Keratinocyte (primary cell): ENCODE measurements at regions not wholly inside any gene's neighbourhood (a gene's known extent, or its start where the extent isn't known, plus 50 kb on each side); places are given as distances from the start of the nearest gene placed in this dataset.

ENCODE experiments used
- DNase-seq: peaks from one replicate; pipeline ENCODE4 v3.0.0-alpha.2; 2011; ENCODE audit warnings: low read depth, missing footprints, low spot score
- FAIRE-seq: peaks from 2 replicates; lab custom pipeline; 2011; peaks lifted over from hg19 to GRCh38; lab: Jason Lieb, UNC
- H2AFZ ChIP-seq: 2 replicates; pipeline ENCODE4 v1.6.0; 2012; ENCODE audit warnings: low read length, control low read depth, inconsistent platforms; ENCODE audit not compliant: control insufficient read depth
- H3K27ac ChIP-seq: 2 replicates; pipeline ENCODE4 v1.5.1; 2011; ENCODE audit warnings: low read length; ENCODE audit not compliant: control insufficient read depth, insufficient read depth
- H3K27me3 ChIP-seq: 3 replicates; pipeline ENCODE4 v1.6.0; 2011; ENCODE audit warnings: low read length; ENCODE audit not compliant: control insufficient read depth, insufficient read depth; ENCODE audit errors: extremely low read depth
- H3K36me3 ChIP-seq, 2 experiments: 2 replicates in 1 of 2; 3 replicates in 1 of 2; pipeline ENCODE4 v1.5.1; 2011; ENCODE audit warnings: low read length in 2 of 2, mild to moderate bottlenecking in 1 of 2; ENCODE audit not compliant: control insufficient read depth in 2 of 2, insufficient read depth in 2 of 2; ENCODE audit errors: extremely low read depth in 1 of 2
- H3K4me1 ChIP-seq: 3 replicates; pipeline ENCODE4 v1.5.1; 2011; ENCODE audit warnings: low read length; ENCODE audit not compliant: control insufficient read depth, insufficient read depth; ENCODE audit errors: extremely low read depth
- H3K4me2 ChIP-seq: 3 replicates; pipeline ENCODE4 v1.6.0; 2011; ENCODE audit warnings: low read depth, low read length; ENCODE audit not compliant: control insufficient read depth, insufficient read depth; ENCODE audit errors: extremely low read depth
- H3K4me3 ChIP-seq, 3 experiments: fragments of 200-600 bp in 1 of 3; sonication (generic) in 1 of 3; 2 replicates in 2 of 3; 3 replicates in 1 of 3; pipeline ENCODE4 v1.5.1; 2011 to 2016; ENCODE audit warnings: low read length in 3 of 3, mild to moderate bottlenecking in 3 of 3, control low read depth in 2 of 3, inconsistent platforms in 1 of 3, low read depth in 1 of 3, mixed read lengths in 1 of 3, mixed run types in 1 of 3, moderate library complexity in 1 of 3; ENCODE audit not compliant: control insufficient read depth in 2 of 3, insufficient read depth in 2 of 3; ENCODE audit errors: extremely low read depth in 1 of 3
- H3K79me2 ChIP-seq: 2 replicates; pipeline ENCODE4 v1.6.0; 2012; ENCODE audit warnings: low read length; ENCODE audit not compliant: control insufficient read depth, insufficient read depth
- H3K9ac ChIP-seq: 3 replicates; pipeline ENCODE4 v1.6.0; 2011; ENCODE audit warnings: low read length; ENCODE audit not compliant: control insufficient read depth, insufficient read depth; ENCODE audit errors: extremely low read depth
- H3K9me1 ChIP-seq: 3 replicates; pipeline ENCODE4 v1.6.0; 2011; ENCODE audit warnings: low read length; ENCODE audit not compliant: control insufficient read depth, insufficient read depth; ENCODE audit errors: extremely low read depth
- H3K9me3 ChIP-seq: 2 replicates; pipeline ENCODE4 v1.5.1; 2012; ENCODE audit warnings: low read depth, low read length; ENCODE audit not compliant: control insufficient read depth
- H4K20me1 ChIP-seq: 3 replicates; pipeline ENCODE4 v1.6.0; 2011; ENCODE audit warnings: low read length; ENCODE audit not compliant: control insufficient read depth, insufficient read depth; ENCODE audit errors: extremely low read depth
- EZH2 ChIP-seq: IDR thresholded peaks from one replicate; pipeline ENCODE4 v1.6.1; 2012; ENCODE audit warnings: inconsistent platforms, mild to moderate bottlenecking, low read length, moderate library complexity
- dilution Hi-C: fragments of 300-500 bp; cut with MboI; formaldehyde crosslinking; loops from one replicate; pipeline ENCODE4 v1.7.0; 2020; ENCODE audit warnings: low sequenced_read_pairs; ENCODE audit not compliant: extremely low pct_ligation_motif_present
- TF ChIP-seq, protein P1 (sequence below), 3 experiments: IDR thresholded peaks in 1 of 3; conservative IDR thresholded peaks in 1 of 3; optimal IDR thresholded peaks in 1 of 3; 2 replicates in 2 of 3; 3 replicates in 1 of 3; pipeline versions ENCODE3 to v1.5.1; 2011; ENCODE audit warnings: low read length in 3 of 3, mild to moderate bottlenecking in 3 of 3, moderate library complexity in 2 of 3, control low read depth in 1 of 3, inconsistent platforms in 1 of 3; ENCODE audit not compliant: insufficient read depth in 2 of 3; ENCODE audit errors: extremely low read depth in 1 of 3

DNA sequence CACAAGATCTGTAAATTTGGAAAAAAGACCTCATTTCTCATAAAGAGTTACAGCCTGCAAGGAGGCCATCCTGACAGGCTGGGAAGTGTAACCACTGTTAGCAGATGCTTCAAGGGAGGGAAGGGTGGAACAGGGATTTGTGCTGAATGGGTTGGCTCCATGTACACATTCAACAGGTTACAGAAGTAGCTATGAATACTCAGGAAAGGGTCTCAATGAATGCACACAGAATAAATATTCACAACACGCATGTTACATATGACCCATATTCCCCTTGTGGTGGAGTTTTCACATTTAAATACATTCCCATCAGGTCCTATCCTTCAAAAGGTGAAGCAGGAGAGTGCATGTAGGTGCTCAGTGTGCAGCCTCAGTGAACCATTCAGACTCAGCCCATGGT, 316.4 kb upstream of the COBL start:
- Histone ChIP-seq H3K9ac (no peak overlapping the region), H3K27ac (no peak overlapping the region), H3K79me2 (no peaks in the 10 kb centered on the region), H3K4me1 (no peaks in the 10 kb centered on the region), H3K4me3 (no peak overlapping the region), H3K4me2 (no peak overlapping the region), H3K27me3 (no peaks in the 10 kb centered on the region), H3K9me1 (no peaks in the 10 kb centered on the region), H3K9me3 (peaks cover 2% of the 10 kb centered on the region), H4K20me1 (no peaks in the 10 kb centered on the region), H3K36me3 (no peaks in the 10 kb centered on the region), H2AFZ (no peak overlapping the region)
- dilution Hi-C loops: no loop called here
- TF ChIP-seq EZH2: no peak
- TF ChIP-seq, protein P1, sequence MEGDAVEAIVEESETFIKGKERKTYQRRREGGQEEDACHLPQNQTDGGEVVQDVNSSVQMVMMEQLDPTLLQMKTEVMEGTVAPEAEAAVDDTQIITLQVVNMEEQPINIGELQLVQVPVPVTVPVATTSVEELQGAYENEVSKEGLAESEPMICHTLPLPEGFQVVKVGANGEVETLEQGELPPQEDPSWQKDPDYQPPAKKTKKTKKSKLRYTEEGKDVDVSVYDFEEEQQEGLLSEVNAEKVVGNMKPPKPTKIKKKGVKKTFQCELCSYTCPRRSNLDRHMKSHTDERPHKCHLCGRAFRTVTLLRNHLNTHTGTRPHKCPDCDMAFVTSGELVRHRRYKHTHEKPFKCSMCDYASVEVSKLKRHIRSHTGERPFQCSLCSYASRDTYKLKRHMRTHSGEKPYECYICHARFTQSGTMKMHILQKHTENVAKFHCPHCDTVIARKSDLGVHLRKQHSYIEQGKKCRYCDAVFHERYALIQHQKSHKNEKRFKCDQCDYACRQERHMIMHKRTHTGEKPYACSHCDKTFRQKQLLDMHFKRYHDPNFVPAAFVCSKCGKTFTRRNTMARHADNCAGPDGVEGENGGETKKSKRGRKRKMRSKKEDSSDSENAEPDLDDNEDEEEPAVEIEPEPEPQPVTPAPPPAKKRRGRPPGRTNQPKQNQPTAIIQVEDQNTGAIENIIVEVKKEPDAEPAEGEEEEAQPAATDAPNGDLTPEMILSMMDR (optimal IDR thresholded peaks at IDR 0.05 in 1 of 3, IDR thresholded peaks at IDR 0.05 in 1 of 3, conservative IDR thresholded peaks at IDR 0.05 in 1 of 3; ENCODE audit: extremely low read depth in 1 of 3, insufficient read depth in 2 of 3, low read length in 3 of 3): no peak
- FAIRE-seq (no peak), DNase-seq (no peak)

DNA sequence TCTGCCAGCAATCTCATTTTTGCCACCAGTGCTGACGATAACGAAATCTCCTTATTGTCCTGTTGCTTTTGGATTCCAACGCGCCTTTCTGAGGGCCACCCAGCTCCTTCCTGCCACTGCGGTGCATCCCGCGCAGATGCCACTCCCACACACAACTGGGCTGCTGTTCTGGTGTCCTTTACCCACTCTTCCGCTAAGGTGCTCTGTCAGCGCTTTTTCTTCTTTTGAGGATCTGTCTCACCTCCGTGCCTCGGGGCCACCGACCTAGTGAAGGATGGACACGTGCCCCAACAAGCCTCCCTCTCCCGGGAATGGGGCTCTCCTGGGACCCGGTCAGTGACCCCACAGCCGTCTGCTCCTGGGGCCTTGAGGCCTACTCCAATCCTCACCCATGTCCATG, 314.3 kb upstream of the COBL start:
- H3K79me2 ChIP-seq: no peaks in the 10 kb centered on the region
- peaks cover 5% of the 10 kb centered on the region for H3K9me3 ChIP-seq
- TF ChIP-seq, protein P1 (optimal IDR thresholded peaks at IDR 0.05 in 1 of 3, IDR thresholded peaks at IDR 0.05 in 1 of 3, conservative IDR thresholded peaks at IDR 0.05 in 1 of 3; ENCODE audit: extremely low read depth in 1 of 3, insufficient read depth in 2 of 3, low read length in 3 of 3): no peak
- TF ChIP-seq EZH2: no peak
- no peaks in the 10 kb centered on the region for H3K4me1 ChIP-seq
- H3K9ac ChIP-seq: no peak overlapping the region
- H3K36me3 ChIP-seq: no peaks in the 10 kb centered on the region
- H3K9me1 ChIP-seq: no peaks in the 10 kb centered on the region
- no peak overlapping the region for H3K4me2 ChIP-seq
- H3K27me3 ChIP-seq: no peaks in the 10 kb centered on the region
- H3K27ac ChIP-seq: no peak overlapping the region
- H3K4me3 ChIP-seq: no peak overlapping the region
- H4K20me1 ChIP-seq: no peaks in the 10 kb centered on the region
- DNase-seq: no peak
- dilution Hi-C loops: no loop called here
- no peak for FAIRE-seq
- H2AFZ ChIP-seq: no peak overlapping the region
